ENCODE measurements at regions not wholly inside any gene's neighbourhood (a gene's known extent, or its start where the extent isn't known, plus 50 kb on each side); places are given as distances from the start of the nearest gene placed in this dataset.

DNA sequence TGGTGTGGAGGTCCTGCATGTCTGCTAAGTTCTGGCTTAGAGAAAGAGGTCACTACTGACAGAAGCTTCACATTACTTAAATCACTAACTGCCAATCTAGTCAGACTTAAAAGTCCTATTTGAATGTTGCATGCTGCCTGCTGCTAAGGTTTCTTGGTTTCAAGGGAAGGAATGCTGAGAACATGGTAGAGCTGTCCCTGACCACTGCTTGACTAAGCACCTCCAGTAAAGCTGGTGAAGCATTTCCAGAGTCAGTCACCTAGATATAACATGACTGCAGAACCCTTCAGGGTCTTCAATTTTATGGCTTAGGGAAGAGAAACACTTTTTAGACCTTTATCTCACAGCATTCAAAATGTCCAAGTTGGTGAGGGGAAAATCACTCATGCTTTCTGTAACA, 2178.3 kb upstream of the PIK3C3 start:
- no peak for DNase-seq (ENCODE audit: low spot score)
- Histone ChIP-seq H3K4me1 (ENCODE audit: insufficient read depth) (peaks cover 15% of the 10 kb centered on the region), H3K9me2 (ENCODE audit: insufficient read depth) (peaks cover 5% of the 10 kb centered on the region; the same call in 1 of the 2 replicates), H4K20me1 (replicated peaks; ENCODE audit: insufficient read depth) (peaks cover 15% of the 10 kb centered on the region), H3F3A (replicated peaks; ENCODE audit: low read depth) (no peaks in the 10 kb centered on the region), H3K79me2 (replicated peaks; ENCODE audit: insufficient read depth) (peaks cover 97% of the 10 kb centered on the region), H3K27me3 (ENCODE audit: insufficient read depth) (no peaks in the 10 kb centered on the region), H3K4me2 (no peak overlapping the region), H3K4me3 (no peak overlapping the region), H2AFZ (no peak overlapping the region), H3K27ac (ENCODE audit: low read depth) (no peak overlapping the region), H3K36me3 (ENCODE audit: insufficient read depth) (no peaks in the 10 kb centered on the region)
- Mint-ChIP-seq H3K9me3 (no peaks in the 10 kb centered on the region; the same call in 2 of the 3 replicates), H3K4me1 (no peaks in the 10 kb centered on the region), H3K27me3 (ENCODE audit: insufficient read depth, low read depth, poor library complexity) (peaks cover 1% of the 10 kb centered on the region), H3K4me3 (no peak overlapping the region), H3K36me3 (ENCODE audit: low read depth) (no peaks in the 10 kb centered on the region; the same call in 2 of the 3 replicates), H3K27ac (no peak overlapping the region)
- TF ChIP-seq STAT1 (IDR thresholded peaks at IDR 0.05; ENCODE audit: unreplicated experiment): no peak
- TF ChIP-seq JUNB (IDR thresholded peaks at IDR 0.05; ENCODE audit: unreplicated experiment): no peak
- TF ChIP-seq ZNF331 (CRISPR knock-in tag; IDR thresholded peaks at IDR 0.05; ENCODE audit: low read depth): no peak
- no peak for TF ChIP-seq NANOG (IDR thresholded peaks at IDR 0.05; ENCODE audit: borderline replicate concordance)
- TF ChIP-seq ZNF114 (CRISPR knock-in tag; IDR thresholded peaks at IDR 0.05): no peak
- no peak for ATAC-seq

DNA sequence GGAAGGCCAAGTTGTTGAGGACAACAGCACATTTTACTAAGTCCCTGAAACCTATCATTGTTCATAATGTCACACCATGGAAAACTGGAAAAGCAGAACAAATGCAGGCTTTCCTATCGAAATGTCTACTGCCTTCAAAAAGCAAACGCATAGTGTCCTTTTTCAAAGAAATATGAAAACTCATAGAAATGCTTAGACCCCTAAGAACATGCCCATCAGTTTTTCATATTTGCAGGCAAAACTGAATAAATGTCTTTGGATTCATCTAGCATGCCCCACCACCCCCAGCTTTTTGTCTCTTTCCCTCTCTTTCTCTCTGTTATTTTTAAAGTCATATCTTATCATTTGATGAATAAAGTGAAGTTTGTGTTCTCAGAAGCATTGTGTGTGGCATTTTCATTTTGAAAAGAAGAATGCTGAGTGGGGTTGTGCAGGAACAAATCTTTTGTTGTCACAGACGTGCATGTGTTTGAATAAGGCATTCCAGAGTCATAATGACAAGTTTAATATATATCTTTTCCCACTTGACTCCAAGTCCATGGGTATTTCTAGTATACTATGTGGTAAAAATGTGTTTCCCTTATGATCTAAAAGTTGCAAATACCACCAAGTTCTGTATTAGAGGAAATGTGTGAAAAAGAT, 2180.0 kb upstream of the PIK3C3 start:
- no peaks in the 10 kb centered on the region for H3K27me3 ChIP-seq (ENCODE audit: insufficient read depth)
- H3K4me1 Mint-ChIP-seq: no peaks in the 10 kb centered on the region
- TF ChIP-seq CREB1 (CRISPR knock-in tag; IDR thresholded peaks at IDR 0.05; ENCODE audit: low read depth): no peak
- no peak for TF ChIP-seq JUNB (IDR thresholded peaks at IDR 0.05; ENCODE audit: unreplicated experiment)
- TF ChIP-seq, protein P1, sequence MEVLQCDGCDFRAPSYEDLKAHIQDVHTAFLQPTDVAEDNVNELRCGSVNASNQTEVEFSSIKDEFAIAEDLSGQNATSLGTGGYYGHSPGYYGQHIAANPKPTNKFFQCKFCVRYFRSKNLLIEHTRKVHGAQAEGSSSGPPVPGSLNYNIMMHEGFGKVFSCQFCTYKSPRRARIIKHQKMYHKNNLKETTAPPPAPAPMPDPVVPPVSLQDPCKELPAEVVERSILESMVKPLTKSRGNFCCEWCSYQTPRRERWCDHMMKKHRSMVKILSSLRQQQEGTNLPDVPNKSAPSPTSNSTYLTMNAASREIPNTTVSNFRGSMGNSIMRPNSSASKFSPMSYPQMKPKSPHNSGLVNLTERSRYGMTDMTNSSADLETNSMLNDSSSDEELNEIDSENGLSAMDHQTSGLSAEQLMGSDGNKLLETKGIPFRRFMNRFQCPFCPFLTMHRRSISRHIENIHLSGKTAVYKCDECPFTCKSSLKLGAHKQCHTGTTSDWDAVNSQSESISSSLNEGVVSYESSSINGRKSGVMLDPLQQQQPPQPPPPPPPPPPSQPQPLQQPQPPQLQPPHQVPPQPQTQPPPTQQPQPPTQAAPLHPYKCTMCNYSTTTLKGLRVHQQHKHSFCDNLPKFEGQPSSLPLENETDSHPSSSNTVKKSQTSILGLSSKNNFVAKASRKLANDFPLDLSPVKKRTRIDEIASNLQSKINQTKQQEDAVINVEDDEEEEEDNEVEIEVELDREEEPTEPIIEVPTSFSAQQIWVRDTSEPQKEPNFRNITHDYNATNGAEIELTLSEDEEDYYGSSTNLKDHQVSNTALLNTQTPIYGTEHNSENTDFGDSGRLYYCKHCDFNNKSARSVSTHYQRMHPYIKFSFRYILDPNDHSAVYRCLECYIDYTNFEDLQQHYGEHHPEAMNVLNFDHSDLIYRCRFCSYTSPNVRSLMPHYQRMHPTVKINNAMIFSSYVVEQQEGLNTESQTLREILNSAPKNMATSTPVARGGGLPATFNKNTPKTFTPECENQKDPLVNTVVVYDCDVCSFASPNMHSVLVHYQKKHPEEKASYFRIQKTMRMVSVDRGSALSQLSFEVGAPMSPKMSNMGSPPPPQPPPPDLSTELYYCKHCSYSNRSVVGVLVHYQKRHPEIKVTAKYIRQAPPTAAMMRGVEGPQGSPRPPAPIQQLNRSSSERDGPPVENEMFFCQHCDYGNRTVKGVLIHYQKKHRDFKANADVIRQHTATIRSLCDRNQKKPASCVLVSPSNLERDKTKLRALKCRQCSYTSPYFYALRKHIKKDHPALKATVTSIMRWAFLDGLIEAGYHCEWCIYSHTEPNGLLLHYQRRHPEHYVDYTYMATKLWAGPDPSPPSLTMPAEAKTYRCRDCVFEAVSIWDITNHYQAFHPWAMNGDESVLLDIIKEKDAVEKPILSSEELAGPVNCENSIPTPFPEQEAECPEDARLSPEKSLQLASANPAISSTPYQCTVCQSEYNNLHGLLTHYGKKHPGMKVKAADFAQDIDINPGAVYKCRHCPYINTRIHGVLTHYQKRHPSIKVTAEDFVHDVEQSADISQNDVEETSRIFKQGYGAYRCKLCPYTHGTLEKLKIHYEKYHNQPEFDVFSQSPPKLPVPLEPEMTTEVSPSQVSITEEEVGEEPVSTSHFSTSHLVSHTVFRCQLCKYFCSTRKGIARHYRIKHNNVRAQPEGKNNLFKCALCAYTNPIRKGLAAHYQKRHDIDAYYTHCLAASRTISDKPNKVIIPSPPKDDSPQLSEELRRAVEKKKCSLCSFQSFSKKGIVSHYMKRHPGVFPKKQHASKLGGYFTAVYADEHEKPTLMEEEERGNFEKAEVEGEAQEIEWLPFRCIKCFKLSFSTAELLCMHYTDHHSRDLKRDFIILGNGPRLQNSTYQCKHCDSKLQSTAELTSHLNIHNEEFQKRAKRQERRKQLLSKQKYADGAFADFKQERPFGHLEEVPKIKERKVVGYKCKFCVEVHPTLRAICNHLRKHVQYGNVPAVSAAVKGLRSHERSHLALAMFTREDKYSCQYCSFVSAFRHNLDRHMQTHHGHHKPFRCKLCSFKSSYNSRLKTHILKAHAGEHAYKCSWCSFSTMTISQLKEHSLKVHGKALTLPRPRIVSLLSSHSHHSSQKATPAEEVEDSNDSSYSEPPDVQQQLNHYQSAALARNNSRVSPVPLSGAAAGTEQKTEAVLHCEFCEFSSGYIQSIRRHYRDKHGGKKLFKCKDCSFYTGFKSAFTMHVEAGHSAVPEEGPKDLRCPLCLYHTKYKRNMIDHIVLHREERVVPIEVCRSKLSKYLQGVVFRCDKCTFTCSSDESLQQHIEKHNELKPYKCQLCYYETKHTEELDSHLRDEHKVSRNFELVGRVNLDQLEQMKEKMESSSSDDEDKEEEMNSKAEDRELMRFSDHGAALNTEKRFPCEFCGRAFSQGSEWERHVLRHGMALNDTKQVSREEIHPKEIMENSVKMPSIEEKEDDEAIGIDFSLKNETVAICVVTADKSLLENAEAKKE (CRISPR knock-in tag; IDR thresholded peaks at IDR 0.05): no peak
- no peak for TF ChIP-seq POLR2AphosphoS5 (IDR thresholded peaks at IDR 0.05; ENCODE audit: low read depth)
- TF ChIP-seq, protein P2, sequence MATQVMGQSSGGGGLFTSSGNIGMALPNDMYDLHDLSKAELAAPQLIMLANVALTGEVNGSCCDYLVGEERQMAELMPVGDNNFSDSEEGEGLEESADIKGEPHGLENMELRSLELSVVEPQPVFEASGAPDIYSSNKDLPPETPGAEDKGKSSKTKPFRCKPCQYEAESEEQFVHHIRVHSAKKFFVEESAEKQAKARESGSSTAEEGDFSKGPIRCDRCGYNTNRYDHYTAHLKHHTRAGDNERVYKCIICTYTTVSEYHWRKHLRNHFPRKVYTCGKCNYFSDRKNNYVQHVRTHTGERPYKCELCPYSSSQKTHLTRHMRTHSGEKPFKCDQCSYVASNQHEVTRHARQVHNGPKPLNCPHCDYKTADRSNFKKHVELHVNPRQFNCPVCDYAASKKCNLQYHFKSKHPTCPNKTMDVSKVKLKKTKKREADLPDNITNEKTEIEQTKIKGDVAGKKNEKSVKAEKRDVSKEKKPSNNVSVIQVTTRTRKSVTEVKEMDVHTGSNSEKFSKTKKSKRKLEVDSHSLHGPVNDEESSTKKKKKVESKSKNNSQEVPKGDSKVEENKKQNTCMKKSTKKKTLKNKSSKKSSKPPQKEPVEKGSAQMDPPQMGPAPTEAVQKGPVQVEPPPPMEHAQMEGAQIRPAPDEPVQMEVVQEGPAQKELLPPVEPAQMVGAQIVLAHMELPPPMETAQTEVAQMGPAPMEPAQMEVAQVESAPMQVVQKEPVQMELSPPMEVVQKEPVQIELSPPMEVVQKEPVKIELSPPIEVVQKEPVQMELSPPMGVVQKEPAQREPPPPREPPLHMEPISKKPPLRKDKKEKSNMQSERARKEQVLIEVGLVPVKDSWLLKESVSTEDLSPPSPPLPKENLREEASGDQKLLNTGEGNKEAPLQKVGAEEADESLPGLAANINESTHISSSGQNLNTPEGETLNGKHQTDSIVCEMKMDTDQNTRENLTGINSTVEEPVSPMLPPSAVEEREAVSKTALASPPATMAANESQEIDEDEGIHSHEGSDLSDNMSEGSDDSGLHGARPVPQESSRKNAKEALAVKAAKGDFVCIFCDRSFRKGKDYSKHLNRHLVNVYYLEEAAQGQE (IDR thresholded peaks at IDR 0.05; ENCODE audit: unreplicated experiment): no peak
- no peak for TF ChIP-seq NANOG (IDR thresholded peaks at IDR 0.05; ENCODE audit: borderline replicate concordance)
- no peak for TF ChIP-seq EZH2 (IDR thresholded peaks at IDR 0.05; ENCODE audit: low read depth, unreplicated experiment)

More for the DNA sequence above, 2180.0 kb upstream of the PIK3C3 start:
- H3K9me2 ChIP-seq (ENCODE audit: insufficient read depth): peaks cover 5% of the 10 kb centered on the region; the same call in 1 of the 2 replicates
- H3K27ac ChIP-seq (ENCODE audit: low read depth): no peak overlapping the region
- no peak overlapping the region for H2AFZ ChIP-seq
- peaks cover 1% of the 10 kb centered on the region for H3K27me3 Mint-ChIP-seq (ENCODE audit: insufficient read depth, low read depth, poor library complexity)
- no peak overlapping the region for H3K4me3 Mint-ChIP-seq
- H3K36me3 ChIP-seq (ENCODE audit: insufficient read depth): no peaks in the 10 kb centered on the region
- no peaks in the 10 kb centered on the region; the same call in 2 of the 3 replicates for H3K9me3 Mint-ChIP-seq
- no peak for ATAC-seq
- DNase-seq (ENCODE audit: low spot score): no peak
- peaks cover 9% of the 10 kb centered on the region for H4K20me1 ChIP-seq (replicated peaks; ENCODE audit: insufficient read depth)
- H3K4me2 ChIP-seq: no peak overlapping the region
- H3K36me3 Mint-ChIP-seq (ENCODE audit: low read depth): no peaks in the 10 kb centered on the region; the same call in 2 of the 3 replicates
- H3K27ac Mint-ChIP-seq: no peak overlapping the region
- H3K4me3 ChIP-seq: no peak overlapping the region
- no peaks in the 10 kb centered on the region for H3F3A ChIP-seq (replicated peaks; ENCODE audit: low read depth)
- H3K4me1 ChIP-seq (ENCODE audit: insufficient read depth): peaks cover 7% of the 10 kb centered on the region; the same call in 1 of the 2 replicates
- peaks cover 94% of the 10 kb centered on the region for H3K79me2 ChIP-seq (replicated peaks; ENCODE audit: insufficient read depth)

All from GM23338 (cell line).